HG02943 (cell line): ENCODE measurements at regions not wholly inside any gene's neighbourhood (a gene's known extent, or its start where the extent isn't known, plus 50 kb on each side); places are given as distances from the start of the nearest gene placed in this dataset.
"Not testable (repeated sequence)": the region's sequence is repeated elsewhere in the genome, so short reads cannot be mapped to it uniquely, and the experiment has no call there.

Experiments
- ATAC-seq: cut with Tn5 transposase; IDR thresholded peaks from one replicate; pipeline ENCODE4 v1.9.1; 2021; ENCODE audit warnings: mild to moderate bottlenecking, low read depth, moderate library complexity; ENCODE audit not compliant: unreplicated experiment

DNA sequence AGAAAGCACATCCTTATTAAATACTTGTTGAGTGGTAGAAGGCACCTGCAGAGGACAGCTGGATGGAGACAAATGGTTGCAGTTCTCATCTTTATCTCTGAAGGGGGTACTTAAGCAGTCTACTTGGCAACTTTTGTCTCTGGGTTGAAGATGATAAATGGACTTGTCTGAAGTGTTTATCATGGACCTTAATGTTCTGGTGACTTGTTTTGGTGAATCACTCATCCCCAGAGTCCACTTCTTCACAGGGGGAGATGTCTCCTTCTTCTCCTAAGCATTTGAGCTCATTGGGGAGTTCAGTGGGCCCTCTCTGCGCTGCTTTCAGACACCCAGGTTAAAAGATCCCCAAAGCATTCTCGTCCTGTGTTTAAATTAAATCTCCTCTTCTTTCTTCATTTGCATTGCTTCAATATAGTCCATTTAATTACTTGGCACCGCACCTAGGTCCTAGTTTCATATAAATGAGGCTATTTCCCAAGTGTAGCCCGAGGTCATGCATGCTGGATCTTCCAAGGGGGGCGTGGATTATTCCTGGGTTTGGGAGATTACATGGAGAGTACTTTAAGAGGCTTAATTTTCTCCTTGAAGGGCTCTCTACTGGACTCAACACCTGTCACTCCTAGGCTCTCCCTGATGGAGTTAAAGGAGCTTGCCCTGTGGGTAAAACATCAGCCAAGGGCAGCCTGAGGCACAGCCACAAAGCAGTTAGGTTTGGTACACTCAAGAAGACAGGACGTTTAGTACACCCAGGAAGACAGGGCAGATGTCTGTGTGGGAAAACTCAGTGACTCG is 239.3 kb upstream of the C2CD4B start:
- ATAC-seq: no peak

DNA sequence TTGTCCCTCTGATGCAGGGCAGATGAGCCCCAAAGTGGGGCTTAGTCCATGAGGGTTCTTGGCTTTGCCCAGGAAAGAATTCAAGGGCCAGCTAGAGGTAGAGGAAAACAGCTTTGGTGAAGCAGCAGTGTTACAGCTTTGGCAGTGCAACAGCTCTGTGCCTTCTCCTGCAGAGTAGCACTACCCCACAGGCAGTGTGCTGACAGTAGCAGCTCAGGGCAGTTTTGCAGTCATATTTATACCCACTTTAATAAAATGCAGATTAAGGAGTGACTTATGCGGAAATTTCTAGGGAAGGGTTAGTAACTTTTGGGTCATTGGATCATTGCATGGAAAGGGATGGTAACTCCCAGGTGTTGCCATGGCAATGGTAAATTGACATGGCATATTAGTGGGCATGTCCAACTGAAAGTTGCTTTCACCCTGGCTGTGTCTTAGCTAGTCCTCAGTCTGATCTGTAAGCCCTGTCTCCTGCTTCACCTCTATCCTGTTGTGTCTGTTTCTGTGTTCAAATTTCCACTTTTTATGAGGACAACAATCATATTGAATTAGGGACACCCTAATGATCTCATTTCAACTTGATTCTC is 241.3 kb upstream of the C2CD4B start:
- no peak for ATAC-seq

DNA sequence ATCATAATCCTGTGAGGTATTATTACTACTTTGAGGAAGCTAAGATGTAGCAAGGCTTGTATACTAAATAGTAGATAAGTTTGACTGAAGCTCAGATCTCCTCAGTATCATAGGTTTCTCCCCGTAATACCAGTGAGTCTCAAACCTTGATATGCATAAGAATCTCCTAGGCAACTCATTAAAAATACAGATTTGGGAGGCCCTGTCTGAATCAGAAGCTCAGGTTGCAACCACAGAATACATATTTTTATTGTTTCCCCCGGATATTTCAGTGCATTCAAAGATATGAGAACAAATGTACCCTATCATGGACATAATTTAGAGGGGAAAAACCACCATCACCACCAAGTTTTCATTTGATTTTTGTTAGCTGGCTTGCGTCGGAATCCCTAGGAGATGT is 242.1 kb upstream of the C2CD4B start:
- ATAC-seq: no peak

DNA sequence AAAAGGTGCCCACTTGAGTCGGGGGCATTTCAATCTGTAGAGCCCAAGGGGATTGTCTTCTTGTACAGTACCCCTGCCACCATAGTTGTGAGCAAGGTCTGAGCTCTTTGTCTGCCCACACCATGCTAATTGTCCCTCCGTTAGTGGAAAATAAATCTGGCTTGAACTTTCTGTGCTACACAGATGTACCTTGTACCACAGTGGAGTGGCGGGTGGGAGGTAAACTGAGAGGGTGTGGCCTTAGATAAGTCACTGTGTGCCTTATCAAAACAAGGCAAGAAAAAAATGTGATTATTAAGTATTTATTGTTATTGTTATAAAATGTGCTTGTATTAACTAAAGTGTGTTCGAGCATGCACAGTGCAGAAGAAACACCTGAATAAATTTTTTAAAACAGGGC is 242.9 kb upstream of the C2CD4B start:
- ATAC-seq: no peak

DNA sequence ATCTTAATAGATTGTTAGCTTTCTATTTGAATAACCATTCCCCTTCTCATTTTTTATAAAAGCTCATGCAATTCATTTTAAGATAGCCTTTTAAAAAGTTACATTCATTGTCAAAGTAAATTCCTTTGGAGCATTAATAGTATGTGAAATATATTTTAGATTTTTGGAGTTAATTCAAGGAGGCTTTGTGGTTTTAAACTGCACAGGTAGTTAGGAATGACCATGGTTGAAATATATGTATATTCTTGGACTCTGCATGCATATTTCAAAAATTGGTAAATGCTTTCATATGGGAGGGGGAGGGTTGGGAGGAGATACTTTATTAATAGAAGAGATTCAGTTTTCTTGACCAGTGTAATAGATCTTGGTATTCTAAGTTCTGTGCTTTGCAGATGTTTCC is 244.4 kb upstream of the C2CD4B start:
- no peak for ATAC-seq

DNA sequence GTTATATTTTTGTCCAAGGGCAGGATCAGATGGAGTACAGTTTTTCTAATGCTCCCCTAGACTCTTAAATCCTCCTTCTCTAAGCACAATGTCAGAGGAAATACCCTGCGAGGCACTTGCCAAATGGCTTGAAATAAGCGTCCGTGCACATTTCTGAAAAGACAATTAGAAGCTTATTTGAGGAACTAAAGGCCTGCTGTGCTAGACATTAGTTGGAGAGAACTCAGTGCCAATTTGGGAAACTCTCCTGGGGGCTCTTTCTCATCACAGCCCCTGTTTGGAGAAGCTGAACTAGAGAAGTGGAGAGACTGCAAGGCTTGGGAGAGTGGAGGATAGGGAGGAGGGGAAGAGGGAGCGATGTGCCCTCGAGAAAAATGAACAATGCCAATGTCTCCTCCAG is 247.6 kb upstream of the C2CD4B start:
- no peak for ATAC-seq

DNA sequence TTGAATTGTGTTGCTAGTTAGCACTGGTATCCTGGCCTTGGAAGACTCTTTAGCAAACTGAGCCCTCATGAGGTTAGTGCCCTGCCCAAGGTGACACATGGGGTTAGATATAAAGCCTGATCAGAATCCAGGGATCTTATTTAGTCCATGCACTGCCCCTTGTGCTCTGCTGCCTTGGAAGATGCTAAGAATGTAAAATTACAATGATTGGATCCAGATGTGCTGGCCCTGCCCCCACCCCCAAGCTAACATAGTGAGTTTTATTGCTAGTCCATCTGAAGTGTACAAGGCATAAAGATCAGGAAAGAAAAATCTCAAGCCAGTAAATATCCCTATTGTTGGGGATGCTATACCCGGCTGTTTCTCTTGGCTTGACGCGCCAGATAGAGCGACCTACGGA is 248.1 kb upstream of the C2CD4B start:
- no peak for ATAC-seq

DNA sequence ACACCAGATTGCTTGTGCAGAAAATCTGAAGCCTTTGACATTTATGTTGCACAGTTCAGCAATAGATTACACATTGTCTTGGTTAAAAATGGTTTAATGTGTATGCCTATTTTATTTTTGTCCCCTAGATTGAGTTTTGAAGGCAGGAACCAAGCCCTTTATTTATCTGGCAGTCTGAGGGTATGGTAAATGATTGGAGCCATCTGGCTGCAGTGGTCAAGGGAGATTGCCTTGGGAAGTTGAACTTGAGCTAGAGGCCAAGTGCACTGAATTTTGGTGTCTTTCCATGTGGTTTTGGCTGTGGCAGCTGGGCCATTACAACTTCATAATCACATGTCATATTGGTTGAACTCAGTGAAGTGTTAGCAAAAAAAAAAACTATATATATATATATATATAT is 248.7 kb upstream of the C2CD4B start:
- ATAC-seq: no peak

DNA sequence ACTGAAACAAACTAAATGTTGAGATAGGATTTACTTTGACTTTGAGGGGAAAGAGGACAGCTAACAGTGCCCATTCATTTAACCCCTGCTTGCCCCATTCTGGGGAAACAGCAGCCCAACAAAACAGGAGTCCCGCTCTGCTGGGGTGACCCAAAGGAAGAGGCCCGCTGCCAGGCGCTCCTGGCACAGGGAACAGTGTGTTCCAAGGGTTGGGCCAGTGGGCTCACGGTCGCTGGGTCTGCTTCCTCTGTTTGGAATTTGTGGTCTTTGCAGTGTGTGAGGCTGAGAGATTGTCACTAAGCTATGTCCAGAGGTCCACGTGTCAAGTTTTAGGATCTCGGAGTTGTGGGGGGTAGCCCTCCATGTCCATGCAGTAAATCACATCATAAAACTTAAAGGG is 250.4 kb upstream of the C2CD4B start:
- no peak for ATAC-seq

DNA sequence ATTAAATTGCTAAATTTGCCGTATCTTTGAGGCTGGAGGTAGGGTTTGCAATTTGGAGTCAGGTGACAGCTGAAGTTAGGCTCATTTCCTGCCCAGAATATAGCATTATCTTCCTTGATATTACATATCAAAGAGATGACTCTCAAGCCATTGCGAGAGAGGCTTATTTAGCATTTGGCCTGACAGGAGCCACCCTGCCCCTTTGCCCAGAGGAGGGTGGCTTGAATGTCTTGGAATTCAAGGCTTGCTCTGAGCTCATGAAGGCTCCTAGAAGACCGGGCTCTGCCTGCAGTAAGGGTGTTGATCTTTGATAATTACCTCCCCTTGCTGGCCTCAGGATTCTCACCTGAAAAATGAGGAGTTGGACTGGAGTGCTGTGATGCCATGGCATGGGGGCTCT is 251.4 kb upstream of the C2CD4B start:
- ATAC-seq: no peak

DNA sequence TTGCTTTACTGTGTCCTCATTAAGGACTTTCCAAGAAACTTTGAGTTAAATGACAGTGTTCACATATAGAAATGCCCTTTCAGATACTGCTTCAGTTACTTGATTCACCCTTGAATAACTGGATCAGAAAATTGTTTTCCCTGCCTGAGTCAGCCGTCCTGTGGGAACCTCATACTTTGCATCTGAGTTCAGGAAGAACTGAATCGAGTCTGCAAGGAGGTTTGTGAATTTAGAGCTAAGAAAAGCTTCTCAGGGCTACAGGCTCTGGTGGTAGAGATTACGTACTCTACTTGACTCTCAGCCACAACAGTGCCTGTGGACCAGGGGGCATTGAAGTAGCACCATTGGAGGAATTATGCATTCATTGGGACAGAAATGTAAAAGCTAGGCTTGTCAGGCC is 252.4 kb upstream of the C2CD4B start:
- ATAC-seq: no peak

DNA sequence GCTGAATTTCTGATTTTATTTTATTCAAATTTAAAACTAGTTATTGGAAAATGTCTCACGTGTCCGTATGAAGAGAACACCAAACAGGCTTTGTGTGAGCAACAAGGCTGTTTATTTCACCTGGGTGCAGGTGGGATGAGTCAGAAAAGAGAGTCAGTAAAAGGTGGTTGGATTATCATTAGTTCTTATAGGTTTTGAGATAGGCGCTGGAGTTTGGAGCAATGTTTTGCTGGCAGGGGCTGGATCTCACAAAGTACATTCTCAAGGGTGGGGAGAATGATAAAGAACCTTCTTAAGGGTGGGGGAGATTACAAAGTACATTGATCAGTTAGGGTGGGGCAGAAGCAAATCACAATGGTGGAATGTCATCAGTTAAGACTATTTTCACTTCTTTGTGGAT is 253.4 kb upstream of the C2CD4B start:
- ATAC-seq: not testable (repeated sequence)

DNA sequence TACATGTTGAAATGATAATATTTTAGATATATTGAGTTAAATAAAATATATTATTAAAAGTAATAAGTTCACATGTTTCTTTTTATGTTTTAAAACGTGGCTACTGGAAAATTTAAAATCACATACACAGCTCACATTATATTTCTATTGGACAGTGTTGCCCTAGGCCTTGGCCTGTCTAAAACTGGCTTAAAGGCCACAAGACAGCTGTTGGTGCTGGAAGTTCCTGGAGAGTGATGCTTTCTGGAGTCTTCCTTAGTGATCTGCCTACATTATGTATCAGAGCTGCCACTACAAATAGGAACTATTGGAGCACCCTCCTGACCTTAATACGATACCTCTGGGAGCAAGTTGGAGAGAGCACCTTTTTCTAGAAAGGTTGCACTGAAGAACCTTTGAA is 254.1 kb upstream of the C2CD4B start:
- no peak for ATAC-seq

DNA sequence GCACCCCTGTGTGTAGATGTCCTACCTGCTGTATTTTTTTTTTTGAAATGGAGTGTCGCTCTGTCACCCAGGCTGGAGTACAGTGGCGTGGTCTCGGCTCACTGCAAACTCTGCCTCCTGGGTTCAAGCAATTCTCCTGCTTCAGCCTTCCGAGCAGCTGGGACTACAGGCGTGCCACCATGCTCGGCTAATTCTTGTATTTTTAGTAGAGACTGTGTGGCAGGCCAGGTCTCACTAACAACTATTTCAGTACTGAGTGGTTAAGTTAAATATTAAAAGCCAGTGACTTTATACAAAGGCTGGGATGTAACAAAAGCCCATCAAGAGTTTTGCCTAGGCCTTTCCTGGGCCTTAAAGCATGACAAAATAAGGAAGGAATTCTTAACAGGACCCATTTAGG is 255.3 kb upstream of the C2CD4B start:
- not testable (repeated sequence) for ATAC-seq

DNA sequence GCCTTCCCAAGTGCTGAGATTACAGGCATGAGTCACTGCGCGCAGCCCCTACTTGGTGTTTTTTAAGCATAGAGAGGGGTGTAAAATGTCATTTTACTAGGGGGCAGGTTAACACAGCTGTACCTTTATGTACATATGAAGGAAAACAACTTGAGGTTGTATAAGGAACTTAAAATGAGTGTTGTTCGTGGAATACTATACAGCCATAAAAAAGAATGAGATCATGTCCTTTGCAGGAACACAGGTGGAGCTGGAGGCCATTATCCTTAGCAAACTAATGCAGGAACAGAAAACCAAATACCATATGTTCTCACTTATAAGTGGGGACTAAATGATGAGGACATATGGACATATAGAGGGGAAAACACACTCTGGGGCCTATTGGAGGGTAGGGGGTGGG is 256.2 kb upstream of the C2CD4B start:
- no peak for ATAC-seq

DNA sequence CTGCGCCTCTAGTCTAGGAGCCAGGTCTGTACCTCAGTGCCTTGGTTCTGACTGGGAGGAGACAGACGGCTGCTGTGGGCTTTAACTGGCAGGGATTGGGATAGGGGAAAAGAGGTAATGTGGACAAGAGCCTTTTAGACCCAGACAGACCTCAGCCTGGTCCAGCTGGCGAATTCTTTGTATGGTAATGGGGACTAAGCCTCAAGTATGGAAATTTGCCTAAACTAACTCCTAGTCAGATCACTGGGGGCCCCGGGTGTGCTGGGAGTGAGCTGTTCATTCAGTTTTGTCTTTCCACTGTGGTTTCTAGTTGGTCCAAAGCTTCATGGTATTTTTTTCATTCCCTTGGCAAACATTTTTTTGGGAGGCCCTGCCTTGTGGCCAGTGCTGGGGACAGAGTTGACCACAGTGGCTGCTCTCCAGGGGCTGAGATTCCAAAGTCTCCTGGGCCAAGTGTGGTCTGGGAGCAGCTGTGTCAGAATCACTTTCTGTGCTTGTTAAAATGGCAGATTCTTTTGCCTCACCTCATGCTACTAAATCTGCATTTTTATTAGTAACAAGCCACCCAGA is 261.4 kb upstream of the C2CD4B start:
- ATAC-seq: no peak

DNA sequence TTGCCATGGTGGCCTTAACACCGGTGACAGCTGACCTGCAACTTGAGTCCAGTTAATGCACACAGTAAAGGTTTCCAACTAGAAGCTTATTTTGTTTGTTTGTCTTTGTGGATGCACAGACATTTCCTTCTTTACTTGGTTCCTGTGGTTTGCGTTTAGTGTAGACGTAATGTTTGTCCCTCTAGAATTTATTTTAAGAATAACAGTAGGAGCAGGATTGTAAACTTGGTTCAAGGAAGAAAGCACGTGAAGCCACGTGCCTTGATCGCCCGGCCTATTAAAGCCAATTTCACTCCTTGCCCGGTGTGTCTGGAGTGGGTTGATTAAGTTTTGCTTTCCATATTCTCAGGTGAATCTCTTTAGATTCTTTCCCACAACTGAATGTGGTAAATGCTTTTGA is 263.2 kb upstream of the C2CD4B start:
- no peak for ATAC-seq

DNA sequence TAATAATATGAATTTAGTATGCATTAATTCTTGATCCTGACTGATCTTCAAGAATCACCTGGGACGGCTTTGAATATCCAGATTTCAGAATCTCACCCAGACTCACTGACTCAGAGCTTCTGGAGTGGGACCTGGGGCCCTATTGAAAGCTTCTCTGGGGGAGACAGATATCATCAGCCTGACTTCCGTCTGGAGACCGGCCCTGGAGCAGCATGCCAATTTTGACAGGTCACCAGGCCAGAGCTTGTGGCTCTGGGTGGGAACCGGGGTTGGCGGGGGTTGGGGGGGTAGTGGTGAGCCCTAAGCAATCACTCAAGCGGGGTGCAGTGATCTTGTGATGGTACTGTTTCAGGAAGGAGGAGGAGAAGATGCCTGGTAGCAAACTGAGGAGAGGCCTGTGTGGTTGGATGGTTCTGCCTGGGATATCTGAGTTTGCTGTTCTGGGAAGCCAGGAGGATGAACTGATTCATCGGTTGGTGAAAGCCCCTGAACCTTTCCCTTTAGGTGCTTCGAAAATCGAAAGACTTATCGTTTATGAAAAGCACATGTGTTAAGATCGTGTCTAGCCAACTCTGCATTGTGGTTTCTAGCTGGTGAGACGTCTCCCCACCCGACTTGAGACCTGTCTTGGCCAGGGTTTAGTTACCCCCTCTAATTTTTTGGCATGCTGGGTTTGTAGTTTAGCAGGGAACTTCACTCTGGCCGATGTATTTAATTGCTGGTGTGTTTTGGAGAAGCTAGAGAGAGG is 263.9 kb upstream of the C2CD4B start:
- no peak for ATAC-seq

DNA sequence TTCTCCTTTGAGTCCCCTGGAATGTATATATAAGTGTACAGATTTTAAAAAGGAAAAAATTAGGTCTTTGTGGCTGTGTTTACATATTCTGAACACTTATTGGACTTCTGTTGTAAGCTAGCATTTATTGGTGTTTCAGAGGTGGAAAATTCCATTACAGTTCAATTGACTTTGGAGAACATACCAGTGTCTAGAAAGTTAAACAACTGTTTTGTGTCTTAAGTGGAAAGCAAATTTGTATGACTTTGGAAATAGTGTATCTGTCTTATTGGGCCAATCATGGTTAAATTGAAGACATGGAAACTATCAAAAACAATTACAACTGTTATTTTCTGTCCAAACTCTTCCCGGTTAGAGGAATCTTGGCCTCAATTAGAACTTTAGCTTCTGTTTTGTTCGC is 265.0 kb upstream of the C2CD4B start:
- ATAC-seq: no peak

DNA sequence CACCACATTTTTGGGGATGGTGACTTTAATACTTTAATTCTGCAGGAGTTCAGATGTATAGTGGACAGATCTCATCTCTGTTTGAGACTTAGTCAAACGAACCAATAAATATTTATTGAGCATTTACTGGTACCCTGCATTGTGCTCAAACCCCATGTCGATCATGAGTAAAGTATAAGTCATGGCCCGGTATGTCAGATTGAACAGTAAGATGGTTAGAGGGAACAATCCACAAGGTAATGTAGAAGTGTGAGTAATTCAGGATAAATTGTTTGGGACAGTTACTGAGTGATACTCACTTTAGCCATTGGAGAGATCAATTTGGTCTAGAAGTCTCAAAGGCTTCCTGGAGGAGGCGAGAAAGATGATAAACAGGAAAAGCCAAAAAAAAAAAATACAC is 265.5 kb upstream of the C2CD4B start:
- ATAC-seq: no peak

DNA sequence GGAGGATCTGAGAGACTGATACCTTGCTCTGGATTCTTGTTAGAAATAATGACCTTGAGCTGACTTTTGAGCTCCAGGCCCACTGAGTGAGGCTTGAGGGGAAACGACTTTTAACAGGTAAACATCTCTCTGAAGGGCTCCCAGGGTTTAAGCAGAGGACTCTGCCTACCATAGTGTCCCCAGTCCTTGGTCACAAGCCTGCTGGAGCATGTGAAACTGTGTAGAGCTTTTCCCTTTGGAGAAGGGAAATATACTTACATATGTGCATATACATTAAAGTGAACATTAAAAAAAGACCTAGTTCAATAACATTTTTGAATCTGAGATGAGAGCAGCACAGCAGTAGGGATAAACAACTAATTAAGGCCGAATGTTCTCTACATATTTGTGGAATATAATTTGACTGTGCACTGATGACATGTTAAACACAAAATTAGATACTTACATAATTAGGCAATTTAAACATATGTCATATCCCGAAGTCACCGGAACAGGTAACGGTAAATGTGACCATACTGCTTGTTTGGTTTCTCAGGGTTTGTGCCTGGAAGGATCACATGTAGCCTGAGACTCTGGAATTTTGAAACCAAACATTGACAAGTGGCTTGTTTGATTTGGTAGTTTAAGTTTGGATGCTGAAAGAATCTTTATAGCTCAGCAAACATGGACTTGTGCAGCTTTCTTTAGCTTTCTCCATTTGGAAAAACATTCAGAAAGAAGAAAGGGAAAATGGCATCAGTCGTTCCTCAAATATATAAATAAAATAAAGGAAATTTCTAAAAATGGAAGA is 266.1 kb upstream of the C2CD4B start:
- ATAC-seq: no peak
